Heart left ventricle (tissue), 16 donors: ENCODE measurements at regions not wholly inside any gene's neighbourhood (a gene's known extent, or its start where the extent isn't known, plus 50 kb on each side); places are given as distances from the start of the nearest gene placed in this dataset.
"Not testable (repeated sequence)": the region's sequence is repeated elsewhere in the genome, so short reads cannot be mapped to it uniquely, and the experiment has no call there.

Source experiments
- ATAC-seq, 4 donors: fragments of 200-7000 bp; cut with Tn5 transposase; one replicate each; pipeline ENCODE4 v1.9.1; 2020 to 2022; ENCODE audit warnings: moderate library complexity in 4 of 4, mild to moderate bottlenecking in 3 of 4, moderate number of reproducible peaks in 1 of 4
- DNase-seq, 5 donors: peaks; one replicate each; pipeline ENCODE4 v3.0.0-alpha.2; 2020
- H3K27ac ChIP-seq, 12 donors: fragments of 200-600 bp; sonication (generic) in 4 of 12; one replicate each; pipeline versions ENCODE4 v1.5.0 to v1.8.0; 2016 to 2022; ENCODE audit warnings: mild to moderate bottlenecking in 2 of 12
- H3K27me3 ChIP-seq, 9 donors: fragments of 200-600 bp; sonication (generic) in 2 of 9; one replicate each; pipeline versions ENCODE4 v1.5.1 to v1.8.0; 2016 to 2022; ENCODE audit warnings: mild to moderate bottlenecking in 3 of 9
- H3K36me3 ChIP-seq, 9 donors: fragments of 200-600 bp; sonication (generic) in 2 of 9; one replicate each; pipeline versions ENCODE4 v1.5.0 to v1.8.0; 2018 to 2022; ENCODE audit warnings: mild to moderate bottlenecking in 2 of 9
- H3K4me1 ChIP-seq, 12 donors: fragments of 200-600 bp; sonication (generic) in 4 of 12; one replicate each; pipeline versions ENCODE4 v1.5.0 to v1.8.0; 2016 to 2022; ENCODE audit warnings: mild to moderate bottlenecking in 3 of 12
- H3K4me3 ChIP-seq, 12 donors: fragments of 200-600 bp; sonication (generic) in 4 of 12; one replicate each; pipeline versions ENCODE4 v1.5.0 to v1.8.0; 2017 to 2022; ENCODE audit warnings: mild to moderate bottlenecking in 9 of 12, moderate library complexity in 4 of 12
- H3K9me3 ChIP-seq, 12 donors: fragments of 200-600 bp; sonication (generic) in 4 of 12; one replicate each; pipeline versions ENCODE4 v1.5.0 to v1.8.0; 2016 to 2022; ENCODE audit warnings: mild to moderate bottlenecking in 1 of 12
- WGBS, 4 donors: extraction: QIAGEN DNeasy Blood & Tissue Kit in 2 of 4; methylation state at CpG; one replicate each; pipeline versions ENCODE4 v1.1.5 to v1.1.7; 2013 to 2018; 5-methylcytosine and 5-hydroxymethylcytosine counted together
- intact Hi-C, 10 donors: fragments of 100-400 bp; cut with DNase I; formaldehyde crosslinking; loops; one replicate each; pipeline versions ENCODE4 v1.11.1 to v1.14.2; 2022
- donor health status: ischemic (EF 13 %, LVEDD 7.1; RV severe dilation, severe dysfunction).
- donor health status: healthy with polysubstance abuse.
- donor health status: DM: no; HTN: yes; CAD: no.
- donor health status: DM: no; HTN: no; CAD: no.
- donor health status: ischemic (EF 25% LVEDD 6.9; RV normal size, moderate dysfunction).
- donor health status: ischemic (EF 25% LVEDD 5.7; RV mildly dilated, moderate dysfunction).
- donor health status: healthy.
- donor health status: DM: yes; HTN: yes; CAD: no.
- donor health status: ischemic (EF 35%, LVEDD 5.7; RV mildly dilated, moderate dysfunction).
- donor health status: nonischemic (EF 11% LVEDD 7.7; RV severe dilation, severe dysfunction).
- donor health status: DM: yes; HTN: yes; CAD: no.
- donor health status: PGD.
- donor health status: ischemic (EF 29% LVEDD 5.4; RV normal size, mild dysfunction).
- donor health status: nonischemic (EF 23%, LVEDD 6.1; RV moderate dilation, normal function).

GRCh38 chrX:89350024-89350423 lies 571.7 kb upstream of the TGIF2LX start:
- H3K36me3 ChIP-seq, H3K4me3 ChIP-seq, H3K27me3 ChIP-seq, DNase-seq, H3K4me1 ChIP-seq, H3K27ac ChIP-seq, ATAC-seq, H3K9me3 ChIP-seq, intact Hi-C loops: not testable (repeated sequence)
- 19 to 28% (median 23%) methylated on average over 5 to 9 of the region's 10 CpGs for WGBS, 4 donors

DNA sequence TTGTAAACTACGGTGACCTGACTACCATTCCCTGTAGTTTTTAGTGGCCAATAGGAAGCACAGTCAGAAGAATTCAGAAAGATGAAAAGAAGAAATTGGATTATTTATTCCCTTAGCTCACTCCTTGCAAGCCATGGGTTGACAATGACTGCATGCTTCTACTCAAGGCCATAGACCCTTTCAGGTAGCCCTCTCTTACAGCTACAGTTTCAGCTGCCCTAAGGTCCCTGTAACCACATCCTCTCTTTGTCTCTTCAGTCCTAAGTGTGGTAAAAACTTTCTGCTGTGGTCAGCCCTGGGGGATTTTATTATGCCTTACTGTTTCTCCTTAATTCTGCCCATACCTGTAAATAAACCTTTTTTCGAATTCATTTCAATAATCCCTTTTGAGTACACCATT lies 551.8 kb upstream of the TGIF2LX start:
- intact Hi-C loops, ATAC-seq: not testable (repeated sequence)
- 66 to 85% (median 76%) methylated on average over 2 of the region's 2 CpGs for WGBS, 4 donors

GRCh38 chrX:89393004-89393403 lies 528.7 kb upstream of the TGIF2LX start:
- peak in 1 of 5 donors; percentile 9 for DNase-seq
- ATAC-seq, H3K9me3 ChIP-seq, H3K27ac ChIP-seq, H3K4me1 ChIP-seq, intact Hi-C loops, H3K36me3 ChIP-seq, H3K27me3 ChIP-seq, H3K4me3 ChIP-seq: not testable (repeated sequence)
- 27 to 43% (median 32%) methylated on average over 3 of the region's 3 CpGs for WGBS, 4 donors

More for the DNA sequence above, 551.8 kb upstream of the TGIF2LX start:
- H3K27me3 ChIP-seq, H3K4me1 ChIP-seq, H3K9me3 ChIP-seq, DNase-seq, H3K36me3 ChIP-seq, H3K27ac ChIP-seq, H3K4me3 ChIP-seq: not testable (repeated sequence)

DNA sequence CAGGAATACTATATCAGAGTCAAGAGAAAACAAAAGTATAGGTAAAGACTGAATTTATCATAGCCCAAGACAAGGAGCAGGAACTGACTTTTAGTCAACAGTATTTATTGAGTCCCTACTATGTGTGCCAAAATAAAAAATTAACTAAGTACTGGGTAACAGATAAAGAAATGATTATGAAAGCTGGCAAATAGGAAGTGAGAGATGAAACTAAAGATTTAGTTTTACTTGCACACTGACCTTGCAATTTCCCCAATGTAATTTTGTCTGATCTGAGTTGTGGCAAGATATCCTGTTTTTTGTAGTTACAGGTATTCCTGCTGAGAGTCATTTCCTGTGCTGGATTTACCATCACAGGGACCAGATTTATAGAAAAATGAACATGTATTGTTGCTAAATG lies 518.9 kb upstream of the TGIF2LX start:
- H3K9me3 ChIP-seq, H3K36me3 ChIP-seq, H3K4me3 ChIP-seq, H3K4me1 ChIP-seq, intact Hi-C loops, H3K27me3 ChIP-seq, DNase-seq, ATAC-seq, H3K27ac ChIP-seq: not testable (repeated sequence)

DNA sequence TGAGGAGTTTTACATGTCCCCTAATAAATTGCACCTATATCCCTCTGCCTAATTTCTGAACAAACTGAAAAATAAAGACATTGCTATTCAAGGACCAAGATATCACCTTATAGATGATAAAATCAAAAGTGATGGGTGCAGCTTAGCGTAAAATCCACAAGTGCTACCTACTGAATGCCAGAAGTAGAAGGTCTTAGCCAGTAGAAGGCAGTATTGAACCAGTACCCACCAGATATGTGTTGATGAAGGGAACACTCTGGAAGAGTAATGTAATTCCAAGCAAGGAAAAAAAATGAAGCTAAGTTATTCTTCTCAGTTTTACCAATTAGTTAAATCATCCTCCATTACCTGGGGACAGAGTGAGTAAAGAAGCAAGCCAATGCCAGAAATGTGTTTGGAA lies 516.6 kb upstream of the TGIF2LX start:
- H3K4me1 ChIP-seq, H3K27me3 ChIP-seq, H3K27ac ChIP-seq, intact Hi-C loops, H3K9me3 ChIP-seq, H3K36me3 ChIP-seq, ATAC-seq, DNase-seq, H3K4me3 ChIP-seq: not testable (repeated sequence)
- WGBS, 4 donors = 0 to 91% (median 75%) methylated on average over 1 of the region's 1 CpG

GRCh38 chrX:89416930-89417329 lies 504.8 kb upstream of the TGIF2LX start:
- H3K27ac ChIP-seq, ATAC-seq, H3K27me3 ChIP-seq, H3K4me1 ChIP-seq, H3K4me3 ChIP-seq, H3K9me3 ChIP-seq, H3K36me3 ChIP-seq, intact Hi-C loops, DNase-seq: not testable (repeated sequence)
- 90 to 94% (median 90%) methylated on average over 3 to 12 of the region's 12 CpGs for WGBS, 4 donors

GRCh38 chrX:89432652-89433231 lies 489.0 kb upstream of the TGIF2LX start:
- H3K27me3 ChIP-seq, H3K4me1 ChIP-seq, H3K9me3 ChIP-seq, ATAC-seq, H3K27ac ChIP-seq, H3K4me3 ChIP-seq, intact Hi-C loops, DNase-seq, H3K36me3 ChIP-seq: not testable (repeated sequence)
- 30 to 59% (median 38%) methylated on average over 1 of the region's 2 CpGs for WGBS, 4 donors
